ENCODE measurements at regions not wholly inside any gene's neighbourhood (a gene's known extent, or its start where the extent isn't known, plus 50 kb on each side); places are given as distances from the start of the nearest gene placed in this dataset.

DNA sequence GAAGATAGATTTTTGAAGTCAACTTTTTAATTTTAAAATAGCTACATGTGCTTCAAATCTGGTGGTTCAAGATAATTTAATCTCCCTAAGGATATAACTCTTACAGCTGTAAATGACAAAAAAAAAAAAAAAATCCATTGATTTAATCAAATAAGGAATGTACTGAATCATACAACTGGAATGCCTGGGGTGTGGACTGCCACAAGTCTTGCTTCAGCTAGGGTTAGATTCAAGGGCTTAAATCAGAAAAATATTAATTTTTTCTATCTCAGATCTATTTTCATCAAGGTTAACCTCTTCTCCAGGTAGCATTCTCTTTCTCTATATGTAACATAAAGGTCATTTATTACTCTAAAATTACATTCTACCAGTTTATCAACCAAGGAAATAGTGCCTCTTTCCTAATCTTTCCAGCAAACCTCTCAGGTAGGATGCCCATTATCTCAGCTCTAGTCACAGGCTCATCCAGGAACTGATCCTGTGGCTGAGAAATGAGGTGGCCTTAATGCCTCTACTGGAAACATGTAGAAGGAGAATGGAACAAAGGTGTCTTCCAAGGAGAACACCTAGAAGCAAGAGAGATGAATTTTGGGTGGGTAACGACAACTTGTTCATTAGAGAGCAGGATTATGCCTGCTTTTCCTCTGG is 466.9 kb downstream of the CBLN4 start:
- no peak for TF ChIP-seq POLR2A (IDR thresholded peaks at IDR 0.05; ENCODE audit: low read depth)
- TF ChIP-seq EP300 (IDR thresholded peaks at IDR 0.05), result no peak
- TF ChIP-seq POLR2AphosphoS5 (IDR thresholded peaks at IDR 0.05), result no peak
- TF ChIP-seq, protein P1, sequence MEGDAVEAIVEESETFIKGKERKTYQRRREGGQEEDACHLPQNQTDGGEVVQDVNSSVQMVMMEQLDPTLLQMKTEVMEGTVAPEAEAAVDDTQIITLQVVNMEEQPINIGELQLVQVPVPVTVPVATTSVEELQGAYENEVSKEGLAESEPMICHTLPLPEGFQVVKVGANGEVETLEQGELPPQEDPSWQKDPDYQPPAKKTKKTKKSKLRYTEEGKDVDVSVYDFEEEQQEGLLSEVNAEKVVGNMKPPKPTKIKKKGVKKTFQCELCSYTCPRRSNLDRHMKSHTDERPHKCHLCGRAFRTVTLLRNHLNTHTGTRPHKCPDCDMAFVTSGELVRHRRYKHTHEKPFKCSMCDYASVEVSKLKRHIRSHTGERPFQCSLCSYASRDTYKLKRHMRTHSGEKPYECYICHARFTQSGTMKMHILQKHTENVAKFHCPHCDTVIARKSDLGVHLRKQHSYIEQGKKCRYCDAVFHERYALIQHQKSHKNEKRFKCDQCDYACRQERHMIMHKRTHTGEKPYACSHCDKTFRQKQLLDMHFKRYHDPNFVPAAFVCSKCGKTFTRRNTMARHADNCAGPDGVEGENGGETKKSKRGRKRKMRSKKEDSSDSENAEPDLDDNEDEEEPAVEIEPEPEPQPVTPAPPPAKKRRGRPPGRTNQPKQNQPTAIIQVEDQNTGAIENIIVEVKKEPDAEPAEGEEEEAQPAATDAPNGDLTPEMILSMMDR (IDR thresholded peaks at IDR 0.05), result no peak
- no peaks in the 10 kb centered on the region for H3K27me3 ChIP-seq
- 94% methylated on average over 1 of the region's 1 CpG for WGBS
- intact Hi-C loops (cut with DNase I), result no loop called here
- no peak for DNase-seq (ENCODE audit: extremely low spot score)
- no peaks in the 10 kb centered on the region for H3K36me3 ChIP-seq
- H3K4me3 ChIP-seq, result no peak overlapping the region
- no peaks in the 10 kb centered on the region for H3K9me3 ChIP-seq
- H3K4me1 ChIP-seq, result no peaks in the 10 kb centered on the region
- H3K27ac ChIP-seq (replicated peaks in 1 of 4), result no peak overlapping the region

DNA sequence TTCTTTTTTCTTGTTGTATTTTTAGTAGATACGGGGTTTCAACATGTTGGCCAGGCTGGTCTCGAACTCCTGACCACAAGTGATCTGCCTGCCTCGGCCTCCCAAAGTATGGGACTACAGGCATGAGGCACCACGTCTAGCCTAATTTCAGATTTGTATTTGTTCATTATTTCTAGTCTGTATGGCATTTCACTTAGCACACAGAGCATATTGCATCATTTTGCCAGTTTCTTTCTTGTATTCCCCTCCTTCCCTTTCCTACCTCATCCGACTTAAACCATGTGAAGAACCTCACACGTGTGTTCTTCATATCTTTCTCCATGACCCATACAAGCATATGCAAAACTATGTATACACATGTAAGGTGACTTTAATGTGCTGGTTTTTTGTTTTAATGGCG is 470.0 kb downstream of the CBLN4 start:
- no peak overlapping the region for H3K4me3 ChIP-seq
- no peaks in the 10 kb centered on the region for H3K9me3 ChIP-seq
- 74% methylated on average over 7 of the region's 7 CpGs for WGBS
- no peak for TF ChIP-seq EP300 (IDR thresholded peaks at IDR 0.05)
- TF ChIP-seq, protein P1 (IDR thresholded peaks at IDR 0.05), result no peak
- no peak for TF ChIP-seq POLR2A (IDR thresholded peaks at IDR 0.05; ENCODE audit: low read depth)
- H3K27ac ChIP-seq (replicated peaks in 1 of 4), result no peak overlapping the region
- H3K27me3 ChIP-seq, result no peaks in the 10 kb centered on the region
- no peak for DNase-seq (ENCODE audit: extremely low spot score)
- no peaks in the 10 kb centered on the region for H3K36me3 ChIP-seq
- H3K4me1 ChIP-seq, result no peaks in the 10 kb centered on the region
- intact Hi-C loops (cut with DNase I), result no loop called here

DNA sequence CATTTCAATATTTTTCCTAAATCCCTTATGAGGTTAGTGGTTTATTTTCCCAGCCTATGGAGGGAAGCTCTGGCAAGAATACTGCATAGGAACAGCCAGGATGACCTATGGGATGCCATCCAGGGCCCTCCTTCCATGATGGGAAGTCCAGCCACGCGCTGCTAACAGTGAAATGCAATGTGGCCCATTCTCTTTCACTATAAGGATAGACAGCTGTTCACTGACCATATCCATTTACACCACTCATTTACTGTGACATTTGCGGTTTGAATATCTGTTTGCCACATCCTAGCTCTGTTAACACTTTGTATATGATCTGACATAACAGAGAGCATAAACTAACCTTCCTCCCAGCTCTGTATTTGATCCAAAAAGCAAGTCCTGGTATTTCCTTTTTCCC is 471.7 kb downstream of the CBLN4 start:
- no peaks in the 10 kb centered on the region for H3K36me3 ChIP-seq
- WGBS, result 85% methylated on average over 3 of the region's 3 CpGs
- DNase-seq (ENCODE audit: extremely low spot score), result no peak
- H3K27ac ChIP-seq (replicated peaks in 1 of 4), result no peak overlapping the region
- intact Hi-C loops (cut with DNase I), result no loop called here
- no peaks in the 10 kb centered on the region for H3K4me1 ChIP-seq
- H3K4me3 ChIP-seq, result no peak overlapping the region
- TF ChIP-seq, protein P1 (IDR thresholded peaks at IDR 0.05), result no peak
- TF ChIP-seq POLR2AphosphoS5 (IDR thresholded peaks at IDR 0.05) (no peak), POLR2A (IDR thresholded peaks at IDR 0.05; ENCODE audit: low read depth) (no peak), EP300 (IDR thresholded peaks at IDR 0.05) (no peak)
- H3K9me3 ChIP-seq, result no peaks in the 10 kb centered on the region
- no peaks in the 10 kb centered on the region for H3K27me3 ChIP-seq

DNA sequence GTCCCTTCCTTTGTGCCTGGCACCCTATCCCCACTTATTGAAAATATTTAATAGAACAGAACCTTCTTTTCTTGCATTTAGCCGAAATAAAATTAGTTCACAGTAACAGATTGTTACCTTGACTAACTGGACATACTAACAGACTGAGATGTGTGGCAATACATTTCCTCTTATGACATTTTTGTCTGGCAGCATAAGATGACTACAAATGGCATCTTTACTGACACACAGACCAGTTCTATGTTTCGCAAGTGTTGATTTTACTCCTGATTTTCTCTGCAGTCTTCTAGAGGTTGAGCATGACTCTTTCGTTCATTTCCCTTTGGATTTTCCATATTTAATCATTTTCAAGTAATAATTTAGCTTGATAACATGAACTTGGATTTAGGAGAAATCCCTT is 474.6 kb downstream of the CBLN4 start:
- Histone ChIP-seq H3K9me3 (no peaks in the 10 kb centered on the region), H3K27me3 (no peaks in the 10 kb centered on the region), H3K36me3 (no peaks in the 10 kb centered on the region), H3K27ac (replicated peaks in 1 of 4) (no peak overlapping the region), H3K4me3 (no peak overlapping the region), H3K4me1 (no peaks in the 10 kb centered on the region)
- DNase-seq (ENCODE audit: extremely low spot score), result no peak
- intact Hi-C loops (cut with DNase I), result no loop called here
- TF ChIP-seq EP300 (IDR thresholded peaks at IDR 0.05) (no peak), POLR2A (IDR thresholded peaks at IDR 0.05; ENCODE audit: low read depth) (no peak), POLR2AphosphoS5 (IDR thresholded peaks at IDR 0.05) (no peak)
- TF ChIP-seq, protein P1 (IDR thresholded peaks at IDR 0.05), result no peak
- 91% methylated on average over 3 of the region's 3 CpGs for WGBS

DNA sequence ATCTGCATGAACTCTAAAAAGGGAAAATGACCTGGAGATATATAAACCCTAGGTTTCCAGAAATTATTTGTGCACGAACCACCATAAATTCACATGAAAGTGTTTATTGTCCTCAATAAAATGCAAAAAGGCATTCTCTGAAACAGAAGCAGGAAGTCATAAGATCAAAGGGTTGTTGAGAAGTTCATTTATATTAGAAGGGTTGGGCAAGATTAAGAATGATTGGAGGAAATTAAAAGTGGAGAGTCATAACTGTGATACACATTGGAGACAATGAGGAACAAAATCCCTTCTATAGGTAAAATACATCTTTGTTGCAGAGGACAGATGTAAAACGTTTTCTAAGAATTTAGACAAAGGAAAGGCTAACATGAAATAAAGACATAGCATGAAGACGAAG is 476.8 kb downstream of the CBLN4 start:
- intact Hi-C loops (cut with DNase I), result no loop called here
- TF ChIP-seq POLR2A (IDR thresholded peaks at IDR 0.05; ENCODE audit: low read depth) (no peak), POLR2AphosphoS5 (IDR thresholded peaks at IDR 0.05) (no peak), EP300 (IDR thresholded peaks at IDR 0.05) (no peak)
- TF ChIP-seq, protein P1 (IDR thresholded peaks at IDR 0.05), result no peak

More for the DNA sequence above, 476.8 kb downstream of the CBLN4 start:
- Histone ChIP-seq H3K9me3 (no peaks in the 10 kb centered on the region), H3K27me3 (no peaks in the 10 kb centered on the region), H3K36me3 (no peaks in the 10 kb centered on the region), H3K27ac (replicated peaks in 1 of 4) (no peak overlapping the region), H3K4me3 (no peak overlapping the region), H3K4me1 (no peaks in the 10 kb centered on the region)
- WGBS, result 47% methylated on average over 3 of the region's 3 CpGs
- DNase-seq (ENCODE audit: extremely low spot score), result no peak

Measured in esophagus muscularis mucosa (tissue), 4 donors.